ENCODE measurements at regions not wholly inside any gene's neighbourhood (a gene's known extent, or its start where the extent isn't known, plus 50 kb on each side); places are given as distances from the start of the nearest gene placed in this dataset.

DNA sequence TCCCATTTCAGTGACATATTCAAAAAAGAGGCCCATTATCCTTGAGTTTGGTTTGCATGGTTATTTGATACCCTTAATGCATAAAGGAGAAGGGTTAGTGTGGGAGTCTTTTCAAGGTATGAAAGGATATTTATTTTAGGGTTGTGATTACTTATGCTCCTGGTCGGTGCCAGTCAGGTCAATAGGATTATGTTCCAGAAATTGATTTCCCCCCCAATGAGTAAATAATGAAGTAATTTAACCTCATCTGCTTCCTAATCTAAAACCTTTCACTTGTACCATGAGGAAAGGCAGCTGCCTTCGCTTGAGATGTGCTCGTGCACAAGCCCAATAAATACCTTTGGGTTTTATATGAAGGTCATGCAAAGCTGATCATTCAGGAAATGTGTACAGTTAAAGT is 55.0 kb upstream of the NR0B1 start:
- TF ChIP-seq, protein P1, sequence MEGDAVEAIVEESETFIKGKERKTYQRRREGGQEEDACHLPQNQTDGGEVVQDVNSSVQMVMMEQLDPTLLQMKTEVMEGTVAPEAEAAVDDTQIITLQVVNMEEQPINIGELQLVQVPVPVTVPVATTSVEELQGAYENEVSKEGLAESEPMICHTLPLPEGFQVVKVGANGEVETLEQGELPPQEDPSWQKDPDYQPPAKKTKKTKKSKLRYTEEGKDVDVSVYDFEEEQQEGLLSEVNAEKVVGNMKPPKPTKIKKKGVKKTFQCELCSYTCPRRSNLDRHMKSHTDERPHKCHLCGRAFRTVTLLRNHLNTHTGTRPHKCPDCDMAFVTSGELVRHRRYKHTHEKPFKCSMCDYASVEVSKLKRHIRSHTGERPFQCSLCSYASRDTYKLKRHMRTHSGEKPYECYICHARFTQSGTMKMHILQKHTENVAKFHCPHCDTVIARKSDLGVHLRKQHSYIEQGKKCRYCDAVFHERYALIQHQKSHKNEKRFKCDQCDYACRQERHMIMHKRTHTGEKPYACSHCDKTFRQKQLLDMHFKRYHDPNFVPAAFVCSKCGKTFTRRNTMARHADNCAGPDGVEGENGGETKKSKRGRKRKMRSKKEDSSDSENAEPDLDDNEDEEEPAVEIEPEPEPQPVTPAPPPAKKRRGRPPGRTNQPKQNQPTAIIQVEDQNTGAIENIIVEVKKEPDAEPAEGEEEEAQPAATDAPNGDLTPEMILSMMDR (IDR thresholded peaks at IDR 0.05): no peak
- ATAC-seq: no peak
- no peaks in the 10 kb centered on the region for H3K9me3 ChIP-seq
- no peak overlapping the region for H3K4me3 ChIP-seq
- H3K36me3 ChIP-seq: no peaks in the 10 kb centered on the region
- peaks cover 0 to 3% of the 10 kb centered on the region in 2 donors for H3K27me3 ChIP-seq
- H3K27ac ChIP-seq: no peak overlapping the region
- intact Hi-C loops (cut with DNase I): no loop called here
- no peaks in the 10 kb centered on the region for H3K4me1 ChIP-seq
- no peak for DNase-seq
